ENCODE measurements at regions not wholly inside any gene's neighbourhood (a gene's known extent, or its start where the extent isn't known, plus 50 kb on each side); places are given as distances from the start of the nearest gene placed in this dataset.
"Not testable (repeated sequence)": the region's sequence is repeated elsewhere in the genome, so short reads cannot be mapped to it uniquely, and the experiment has no call there.

- Histone ChIP-seq H3K36me3 (no peaks in the 10 kb centered on the region), H3K27ac (no peak overlapping the region), H3K9me3 (no peaks in the 10 kb centered on the region)
These were observed 122.4 kb upstream of the LSM14A start for GRCh38 chr19:34049944-34050343.

GRCh38 chr19:34050430-34050829, 121.9 kb upstream of the LSM14A start:
- peaks cover 14% of the 10 kb centered on the region for H3K27me3 ChIP-seq
- not testable (repeated sequence) for H3K36me3 ChIP-seq; H3K27ac ChIP-seq; H3K9me3 ChIP-seq; H3K4me3 ChIP-seq (ENCODE audit: low read depth in 1 of 2, low read length in 1 of 2); H3K4me1 ChIP-seq (ENCODE audit: control insufficient read depth in 1 of 2, insufficient read depth in 1 of 2, low read depth in 1 of 2, low read length in 1 of 2)

More at GRCh38 chr19:34049944-34050343, 122.4 kb upstream of the LSM14A start:
- TF ChIP-seq CTCF (IDR thresholded peaks at IDR 0.05), result no peak
- peaks cover 14% of the 10 kb centered on the region for H3K27me3 ChIP-seq
- no peak overlapping the region for H3K4me3 ChIP-seq (ENCODE audit: low read depth in 1 of 2, low read length in 1 of 2)
- H3K4me1 ChIP-seq (ENCODE audit: control insufficient read depth in 1 of 2, insufficient read depth in 1 of 2, low read depth in 1 of 2, low read length in 1 of 2), result no peaks in the 10 kb centered on the region

- no peaks in the 10 kb centered on the region for H3K36me3 ChIP-seq
- no peak for TF ChIP-seq CTCF (IDR thresholded peaks at IDR 0.05)
These were observed 121.0 kb upstream of the LSM14A start for GRCh38 chr19:34051255-34051654.

GRCh38 chr19:34057155-34057554, 115.1 kb upstream of the LSM14A start:
- Histone ChIP-seq H3K4me1 (ENCODE audit: control insufficient read depth in 1 of 2, insufficient read depth in 1 of 2, low read depth in 1 of 2, low read length in 1 of 2) (no peaks in the 10 kb centered on the region), H3K27me3 (peaks cover 4% of the 10 kb centered on the region), H3K36me3 (no peaks in the 10 kb centered on the region), H3K27ac (no peak overlapping the region), H3K9me3 (no peaks in the 10 kb centered on the region), H3K4me3 (ENCODE audit: low read depth in 1 of 2, low read length in 1 of 2) (no peak overlapping the region)
- TF ChIP-seq CTCF (IDR thresholded peaks at IDR 0.05), result no peak

More at GRCh38 chr19:34051255-34051654, 121.0 kb upstream of the LSM14A start:
- H3K9me3 ChIP-seq, result no peaks in the 10 kb centered on the region
- peaks cover 14% of the 10 kb centered on the region for H3K27me3 ChIP-seq
- no peaks in the 10 kb centered on the region for H3K4me1 ChIP-seq (ENCODE audit: control insufficient read depth in 1 of 2, insufficient read depth in 1 of 2, low read depth in 1 of 2, low read length in 1 of 2)
- no peak overlapping the region for H3K4me3 ChIP-seq (ENCODE audit: low read depth in 1 of 2, low read length in 1 of 2)
- H3K27ac ChIP-seq, result no peak overlapping the region

DNA sequence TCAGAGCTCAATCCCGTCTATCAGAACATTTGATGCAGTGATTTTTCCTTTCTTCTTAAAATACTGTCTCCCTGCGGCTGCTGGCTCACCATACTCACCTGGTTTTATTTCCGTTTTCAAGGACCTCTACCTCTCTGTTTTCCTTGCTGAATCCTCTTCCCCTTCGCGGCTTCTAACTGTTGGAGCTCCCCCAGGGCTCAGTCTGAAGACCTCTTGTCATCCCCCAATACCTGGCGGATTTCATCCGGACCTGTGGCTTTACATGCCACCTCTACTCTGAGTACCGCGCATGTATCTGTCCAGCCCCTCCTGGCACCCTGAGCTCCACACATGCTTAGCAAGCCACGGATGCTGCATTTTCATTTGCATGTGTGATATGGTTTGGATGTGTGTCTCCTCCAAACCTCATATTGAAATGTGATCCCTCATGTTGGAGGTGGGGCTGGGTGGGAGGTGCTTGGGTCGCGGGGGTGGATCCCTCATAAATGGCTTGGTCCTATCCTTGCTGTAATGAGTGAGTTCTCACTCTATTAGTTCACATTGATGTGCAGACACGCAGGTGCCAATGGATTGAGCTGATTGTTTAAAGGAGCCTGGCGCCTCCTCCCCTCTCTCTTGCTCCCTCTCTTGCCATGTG, 106.2 kb upstream of the LSM14A start:
- Histone ChIP-seq H3K4me1 (ENCODE audit: control insufficient read depth in 1 of 2, insufficient read depth in 1 of 2, low read depth in 1 of 2, low read length in 1 of 2) (no peaks in the 10 kb centered on the region), H3K27ac (no peak overlapping the region), H3K36me3 (no peaks in the 10 kb centered on the region), H3K4me3 (ENCODE audit: low read depth in 1 of 2, low read length in 1 of 2) (no peak overlapping the region), H3K27me3 (peaks cover 25% of the 10 kb centered on the region), H3K9me3 (no peaks in the 10 kb centered on the region)
- TF ChIP-seq CTCF (IDR thresholded peaks at IDR 0.05), result no peak

DNA sequence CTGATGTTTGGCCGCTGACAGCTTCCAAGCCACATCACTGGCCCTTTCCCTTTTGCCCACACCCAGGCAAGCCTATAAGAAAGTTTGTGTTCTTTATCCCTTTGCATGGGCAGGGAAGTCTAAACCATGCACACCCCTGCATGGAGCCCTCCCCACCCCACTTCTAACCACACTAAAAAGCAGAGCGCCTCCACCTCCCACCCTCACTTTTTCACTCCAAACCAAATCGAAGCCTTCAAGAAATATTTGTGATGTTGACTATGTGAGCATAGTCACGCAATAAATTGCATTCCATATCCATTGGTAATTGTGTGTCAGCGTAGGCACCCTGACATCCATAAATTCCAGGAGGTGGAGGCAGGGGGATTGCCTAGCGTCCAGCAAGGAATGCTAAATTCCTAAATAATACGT, 104.4 kb upstream of the LSM14A start:
- H3K4me1 ChIP-seq (ENCODE audit: control insufficient read depth in 1 of 2, insufficient read depth in 1 of 2, low read depth in 1 of 2, low read length in 1 of 2), result no peaks in the 10 kb centered on the region

More for the DNA sequence above, 104.4 kb upstream of the LSM14A start:
- Histone ChIP-seq H3K27me3 (peaks cover 25% of the 10 kb centered on the region), H3K9me3 (no peaks in the 10 kb centered on the region), H3K4me3 (ENCODE audit: low read depth in 1 of 2, low read length in 1 of 2) (no peak overlapping the region), H3K27ac (no peak overlapping the region), H3K36me3 (no peaks in the 10 kb centered on the region)
- TF ChIP-seq CTCF (IDR thresholded peaks at IDR 0.05), result no peak

All from neutrophil (primary cell).